ENCODE measurements at regions not wholly inside any gene's neighbourhood (a gene's known extent, or its start where the extent isn't known, plus 50 kb on each side); places are given as distances from the start of the nearest gene placed in this dataset.

GRCh38 chr2:8489221-8489620 is 192.6 kb upstream of the ID2 start:
- H3K4me1 ChIP-seq (replicated peaks): no peaks in the 10 kb centered on the region
- no peak overlapping the region for H3K4me3 ChIP-seq
- H3K9me3 ChIP-seq (replicated peaks): no peaks in the 10 kb centered on the region
- DNase-seq (ENCODE audit: low read depth in 1 of 2, low spot score in 2 of 2): no peak
- H3K27me3 ChIP-seq (replicated peaks): no peaks in the 10 kb centered on the region
- no peaks in the 10 kb centered on the region for H3K36me3 ChIP-seq
- H3K27ac ChIP-seq: no peak overlapping the region

- Histone ChIP-seq H3K36me3 (no peaks in the 10 kb centered on the region), H3K27me3 (replicated peaks) (no peaks in the 10 kb centered on the region), H3K4me3 (no peak overlapping the region), H3K4me1 (replicated peaks) (no peaks in the 10 kb centered on the region), H3K9me3 (replicated peaks) (no peaks in the 10 kb centered on the region), H3K27ac (no peak overlapping the region)
- no peak for DNase-seq (ENCODE audit: low read depth in 1 of 2, low spot score in 2 of 2)
Measured at GRCh38 chr2:8489751-8490150, 192.1 kb upstream of the ID2 start.

- Histone ChIP-seq H3K9me3 (replicated peaks) (no peaks in the 10 kb centered on the region), H3K27me3 (replicated peaks) (no peaks in the 10 kb centered on the region), H3K36me3 (no peaks in the 10 kb centered on the region), H3K4me1 (replicated peaks) (no peaks in the 10 kb centered on the region), H3K4me3 (no peak overlapping the region), H3K27ac (no peak overlapping the region)
- DNase-seq (ENCODE audit: low read depth in 1 of 2, low spot score in 2 of 2): no peak
Measured at GRCh38 chr2:8490166-8490721, 191.6 kb upstream of the ID2 start.

- Histone ChIP-seq H3K9me3 (replicated peaks) (no peaks in the 10 kb centered on the region), H3K27ac (no peak overlapping the region), H3K4me3 (no peak overlapping the region), H3K27me3 (replicated peaks) (no peaks in the 10 kb centered on the region), H3K36me3 (no peaks in the 10 kb centered on the region), H3K4me1 (replicated peaks) (no peaks in the 10 kb centered on the region)
- no peak for DNase-seq (ENCODE audit: low read depth in 1 of 2, low spot score in 2 of 2)
Measured at GRCh38 chr2:8491296-8492027, 190.4 kb upstream of the ID2 start.

- no peaks in the 10 kb centered on the region for H3K9me3 ChIP-seq (replicated peaks)
- H3K36me3 ChIP-seq: no peaks in the 10 kb centered on the region
- H3K27me3 ChIP-seq (replicated peaks): no peaks in the 10 kb centered on the region
- DNase-seq (ENCODE audit: low read depth in 1 of 2, low spot score in 2 of 2): no peak
- H3K27ac ChIP-seq: no peak overlapping the region
- H3K4me1 ChIP-seq (replicated peaks): no peaks in the 10 kb centered on the region
- no peak overlapping the region for H3K4me3 ChIP-seq
Measured at GRCh38 chr2:8494151-8494550, 187.7 kb upstream of the ID2 start.

GRCh38 chr2:8494589-8494988 is 187.3 kb upstream of the ID2 start:
- Histone ChIP-seq H3K4me3 (no peak overlapping the region), H3K9me3 (replicated peaks) (no peaks in the 10 kb centered on the region), H3K4me1 (replicated peaks) (no peaks in the 10 kb centered on the region), H3K27ac (no peak overlapping the region), H3K36me3 (no peaks in the 10 kb centered on the region), H3K27me3 (replicated peaks) (no peaks in the 10 kb centered on the region)
- DNase-seq (ENCODE audit: low read depth in 1 of 2, low spot score in 2 of 2): no peak

- H3K4me1 ChIP-seq (replicated peaks): no peaks in the 10 kb centered on the region
- no peaks in the 10 kb centered on the region for H3K9me3 ChIP-seq (replicated peaks)
- H3K4me3 ChIP-seq: no peak overlapping the region
Measured at GRCh38 chr2:8495189-8495989, 186.5 kb upstream of the ID2 start.

GRCh38 chr2:8496079-8496478 is 185.8 kb upstream of the ID2 start:
- Histone ChIP-seq H3K27ac (no peak overlapping the region), H3K27me3 (replicated peaks) (no peaks in the 10 kb centered on the region), H3K4me3 (no peak overlapping the region), H3K4me1 (replicated peaks) (no peaks in the 10 kb centered on the region), H3K9me3 (replicated peaks) (no peaks in the 10 kb centered on the region), H3K36me3 (no peaks in the 10 kb centered on the region)
- DNase-seq (ENCODE audit: low read depth in 1 of 2, low spot score in 2 of 2): no peak

More at GRCh38 chr2:8495189-8495989, 186.5 kb upstream of the ID2 start:
- H3K27me3 ChIP-seq (replicated peaks): no peaks in the 10 kb centered on the region
- no peak for DNase-seq (ENCODE audit: low read depth in 1 of 2, low spot score in 2 of 2)
- H3K36me3 ChIP-seq: no peaks in the 10 kb centered on the region
- no peak overlapping the region for H3K27ac ChIP-seq

GRCh38 chr2:8496617-8497016 is 185.2 kb upstream of the ID2 start:
- no peaks in the 10 kb centered on the region for H3K27me3 ChIP-seq (replicated peaks)
- H3K4me1 ChIP-seq (replicated peaks): no peaks in the 10 kb centered on the region
- DNase-seq (ENCODE audit: low read depth in 1 of 2, low spot score in 2 of 2): no peak
- H3K4me3 ChIP-seq: no peak overlapping the region
- no peaks in the 10 kb centered on the region for H3K36me3 ChIP-seq
- no peaks in the 10 kb centered on the region for H3K9me3 ChIP-seq (replicated peaks)
- no peak overlapping the region for H3K27ac ChIP-seq

- no peaks in the 10 kb centered on the region for H3K9me3 ChIP-seq (replicated peaks)
- no peaks in the 10 kb centered on the region for H3K4me1 ChIP-seq (replicated peaks)
- no peaks in the 10 kb centered on the region for H3K27me3 ChIP-seq (replicated peaks)
- no peak for DNase-seq (ENCODE audit: low read depth in 1 of 2, low spot score in 2 of 2)
- H3K27ac ChIP-seq: no peak overlapping the region
- H3K4me3 ChIP-seq: no peak overlapping the region
- no peaks in the 10 kb centered on the region for H3K36me3 ChIP-seq
Measured at GRCh38 chr2:8498994-8499393, 182.9 kb upstream of the ID2 start.

- H3K4me1 ChIP-seq (replicated peaks): no peaks in the 10 kb centered on the region
- no peaks in the 10 kb centered on the region for H3K36me3 ChIP-seq
- DNase-seq (ENCODE audit: low read depth in 1 of 2, low spot score in 2 of 2): no peak
- no peaks in the 10 kb centered on the region for H3K9me3 ChIP-seq (replicated peaks)
- H3K4me3 ChIP-seq: no peak overlapping the region
- H3K27ac ChIP-seq: no peak overlapping the region
- H3K27me3 ChIP-seq (replicated peaks): no peaks in the 10 kb centered on the region
Measured at GRCh38 chr2:8500124-8501054, 181.5 kb upstream of the ID2 start.

- H3K4me1 ChIP-seq (replicated peaks): no peaks in the 10 kb centered on the region
- H3K36me3 ChIP-seq: no peaks in the 10 kb centered on the region
- H3K9me3 ChIP-seq (replicated peaks): no peaks in the 10 kb centered on the region
- no peak overlapping the region for H3K4me3 ChIP-seq
- H3K27ac ChIP-seq: no peak overlapping the region
- no peak for DNase-seq (ENCODE audit: low read depth in 1 of 2, low spot score in 2 of 2)
- no peaks in the 10 kb centered on the region for H3K27me3 ChIP-seq (replicated peaks)
Measured at GRCh38 chr2:8501061-8501720, 180.7 kb upstream of the ID2 start.

GRCh38 chr2:8502316-8502715 is 179.5 kb upstream of the ID2 start:
- Histone ChIP-seq H3K4me3 (no peak overlapping the region), H3K27ac (no peak overlapping the region), H3K9me3 (replicated peaks) (no peaks in the 10 kb centered on the region), H3K27me3 (replicated peaks) (no peaks in the 10 kb centered on the region), H3K36me3 (no peaks in the 10 kb centered on the region), H3K4me1 (replicated peaks) (no peaks in the 10 kb centered on the region)
- DNase-seq (ENCODE audit: low read depth in 1 of 2, low spot score in 2 of 2): no peak

Data from SJSA1 (cell line).